Loucy (cell line): ENCODE measurements at regions not wholly inside any gene's neighbourhood (a gene's known extent, or its start where the extent isn't known, plus 50 kb on each side); places are given as distances from the start of the nearest gene placed in this dataset.

ENCODE experiments used
- H2AFZ ChIP-seq: fragments of 200-600 bp; sonication (generic); 2 replicates; pipeline ENCODE4 v1.6.0; 2016; ENCODE audit warnings: antibody characterized with exemption, mild to moderate bottlenecking, low read length, moderate library complexity
- H3F3A ChIP-seq: fragments of 200-600 bp; 2 replicates; pipeline ENCODE4 v1.6.0; 2016; ENCODE audit warnings: antibody characterized with exemption, low read depth, mild to moderate bottlenecking
- H3K27me3 ChIP-seq: fragments of 200-600 bp; sonication (generic); 2 replicates; pipeline ENCODE4 v1.6.1; 2014; ENCODE audit warnings: low read length, mild to moderate bottlenecking; ENCODE audit not compliant: insufficient read depth, poor library complexity, severe bottlenecking
- H3K36me3 ChIP-seq: fragments of 200-600 bp; sonication (generic); 2 replicates; pipeline ENCODE4 v1.6.1; 2016; ENCODE audit warnings: low read length; ENCODE audit not compliant: insufficient read depth
- H3K4me1 ChIP-seq: fragments of 200-600 bp; sonication (generic); 2 replicates; pipeline ENCODE4 v1.5.1; 2014; ENCODE audit warnings: low read length, mild to moderate bottlenecking; ENCODE audit not compliant: insufficient read depth, poor library complexity, severe bottlenecking
- H3K4me2 ChIP-seq: fragments of 200-600 bp; sonication (generic); 2 replicates; pipeline ENCODE4 v1.6.0; 2014; ENCODE audit warnings: antibody characterized with exemption, low read length, low read depth, mild to moderate bottlenecking; ENCODE audit not compliant: poor library complexity, severe bottlenecking
- H3K4me3 ChIP-seq: fragments of 200-600 bp; sonication (generic); 2 replicates; pipeline ENCODE4 v1.5.1; 2014; ENCODE audit warnings: low read length, mild to moderate bottlenecking, mixed read lengths; ENCODE audit not compliant: poor library complexity, severe bottlenecking
- H3K79me2 ChIP-seq: fragments of 200-600 bp; sonication (generic); 2 replicates; pipeline ENCODE4 v1.6.1; 2014; ENCODE audit warnings: low read length; ENCODE audit not compliant: insufficient read depth
- H3K9ac ChIP-seq: fragments of 200-600 bp; sonication (generic); 2 replicates; pipeline ENCODE4 v1.6.0; 2014; ENCODE audit warnings: mild to moderate bottlenecking, low read depth, low read length, moderate library complexity; ENCODE audit not compliant: poor library complexity, severe bottlenecking
- H3K9me2 ChIP-seq: fragments of 200-600 bp; sonication (generic); replicated peaks from 2 replicates; pipeline ENCODE4 v1.6.1; 2016; ENCODE audit warnings: low read depth, low read length, mixed read lengths
- H3K9me3 ChIP-seq: fragments of 200-600 bp; sonication (generic); 2 replicates; pipeline ENCODE4 v1.6.1; 2014; ENCODE audit warnings: mild to moderate bottlenecking, antibody characterized with exemption, low read length, low read depth; ENCODE audit not compliant: insufficient read depth
- H4K20me1 ChIP-seq: fragments of 200-600 bp; sonication (generic); 2 replicates; pipeline ENCODE4 v1.6.0; 2014; ENCODE audit warnings: antibody characterized with exemption, low read length, mild to moderate bottlenecking; ENCODE audit not compliant: insufficient read depth, poor library complexity, severe bottlenecking
- CTCF ChIP-seq: fragments of 200-600 bp; sonication (generic); conservative IDR thresholded peaks from 2 replicates; pipeline ENCODE4 v1.5.1; 2014; ENCODE audit warnings: mild to moderate bottlenecking, antibody characterized with exemption, low read length
- EZH2phosphoT487 ChIP-seq: fragments of 200-600 bp; IDR thresholded peaks from 2 replicates; pipeline ENCODE4 v1.6.1; 2018; ENCODE audit warnings: antibody characterized with exemption, mild to moderate bottlenecking, moderate library complexity, borderline replicate concordance

DNA sequence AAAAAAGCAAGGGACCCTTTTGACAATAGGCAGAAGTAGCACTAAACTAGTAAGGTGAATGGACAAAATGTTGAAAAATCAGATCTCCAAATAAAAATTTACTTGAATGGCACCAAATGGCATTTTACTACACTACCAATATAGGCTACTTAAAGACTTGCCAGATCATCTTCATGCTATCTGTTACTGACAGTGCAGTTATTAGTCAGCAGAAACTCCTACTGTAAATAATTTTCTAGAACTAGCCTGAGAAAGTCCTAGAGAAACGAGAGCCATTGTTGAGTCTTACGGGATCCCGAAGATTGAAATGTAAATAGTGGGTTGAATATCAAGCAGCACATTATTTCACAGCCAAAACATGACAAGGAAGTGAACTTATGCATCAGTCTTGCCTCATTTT, 350.3 kb downstream of the SEC23A start:
- Histone ChIP-seq H3K27me3 (no peaks in the 10 kb centered on the region), H3F3A (no peaks in the 10 kb centered on the region), H4K20me1 (no peaks in the 10 kb centered on the region), H3K9ac (no peak overlapping the region), H3K36me3 (no peaks in the 10 kb centered on the region), H3K4me1 (no peaks in the 10 kb centered on the region), H3K79me2 (no peaks in the 10 kb centered on the region), H2AFZ (no peak overlapping the region), H3K9me2 (no peaks in the 10 kb centered on the region), H3K4me2 (no peak overlapping the region), H3K4me3 (no peak overlapping the region), H3K9me3 (no peaks in the 10 kb centered on the region)
- no peak for TF ChIP-seq CTCF
- no peak for TF ChIP-seq EZH2phosphoT487

DNA sequence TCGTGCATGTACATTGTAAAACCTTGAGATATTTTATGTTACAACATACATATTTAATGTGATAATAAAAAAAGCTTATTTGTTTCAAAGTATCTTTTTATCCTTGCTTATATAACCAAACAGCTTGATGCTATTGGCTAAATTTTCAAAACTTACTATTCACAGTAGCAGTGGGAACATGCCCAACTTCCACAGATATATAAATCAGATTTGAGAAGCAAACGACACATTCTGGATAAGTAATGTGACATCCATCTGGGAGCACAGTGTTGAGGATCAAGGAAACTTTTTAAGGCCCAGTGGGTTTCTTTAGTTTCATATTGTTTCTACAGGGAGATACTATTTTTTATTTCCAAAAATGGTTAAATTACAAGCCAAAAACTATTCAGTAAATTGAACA, 350.7 kb downstream of the SEC23A start:
- Histone ChIP-seq H3K9ac (no peak overlapping the region), H3K79me2 (no peaks in the 10 kb centered on the region), H3K9me3 (no peaks in the 10 kb centered on the region), H3K4me3 (no peak overlapping the region), H3K9me2 (no peaks in the 10 kb centered on the region), H3K4me2 (no peak overlapping the region), H3K36me3 (no peaks in the 10 kb centered on the region), H4K20me1 (no peaks in the 10 kb centered on the region), H2AFZ (no peak overlapping the region), H3K27me3 (no peaks in the 10 kb centered on the region), H3F3A (no peaks in the 10 kb centered on the region), H3K4me1 (no peaks in the 10 kb centered on the region)
- TF ChIP-seq CTCF (no peak), EZH2phosphoT487 (no peak)

DNA sequence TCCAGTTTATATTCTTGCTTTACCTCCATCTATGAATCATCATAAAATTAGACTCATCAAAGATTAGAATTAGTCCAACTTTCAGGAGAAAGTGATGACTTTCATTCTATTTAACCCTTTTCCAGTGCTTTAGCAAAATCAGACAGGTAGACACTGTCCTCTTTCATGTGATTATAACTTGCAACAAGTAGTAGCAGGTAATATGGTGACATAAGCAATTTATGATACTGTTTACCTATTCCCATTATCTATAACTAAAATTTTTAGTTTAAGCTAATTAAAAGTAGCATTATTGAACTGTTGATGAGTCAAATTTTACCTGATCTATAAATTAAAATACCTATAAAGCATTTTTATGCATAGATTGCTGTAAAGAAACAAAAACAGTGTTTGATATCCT, 351.6 kb downstream of the SEC23A start:
- H3K27me3 ChIP-seq, result no peaks in the 10 kb centered on the region
- no peaks in the 10 kb centered on the region for H3K9me3 ChIP-seq
- H3K4me2 ChIP-seq, result no peak overlapping the region
- no peaks in the 10 kb centered on the region for H3K79me2 ChIP-seq
- H3F3A ChIP-seq, result no peaks in the 10 kb centered on the region
- no peak overlapping the region for H2AFZ ChIP-seq
- no peak overlapping the region for H3K9ac ChIP-seq
- no peaks in the 10 kb centered on the region for H3K9me2 ChIP-seq
- H3K4me3 ChIP-seq, result no peak overlapping the region
- no peaks in the 10 kb centered on the region for H3K36me3 ChIP-seq
- H3K4me1 ChIP-seq, result no peaks in the 10 kb centered on the region
- no peaks in the 10 kb centered on the region for H4K20me1 ChIP-seq
- TF ChIP-seq CTCF (no peak), EZH2phosphoT487 (no peak)
